Left lung (tissue), 4 donors: ENCODE measurements at regions not wholly inside any gene's neighbourhood (a gene's known extent, or its start where the extent isn't known, plus 50 kb on each side); places are given as distances from the start of the nearest gene placed in this dataset.

Experiments
- ATAC-seq: fragments of 200-7000 bp; cut with Tn5 transposase; one replicate; pipeline ENCODE4 v1.9.1; 2020; ENCODE audit warnings: moderate library complexity
- DNase-seq, 4 donors: peaks; one replicate each; pipeline ENCODE4 v3.0.0-alpha.2; 2013 to 2020
- H3K27ac ChIP-seq, 2 donors: fragments of 200-600 bp; sonication (generic) in 1 of 2; one replicate each; pipeline versions ENCODE4 v1.5.0 to v1.8.0; 2020 to 2021
- H3K27me3 ChIP-seq, 2 donors: fragments of 200-600 bp; sonication (generic) in 1 of 2; one replicate each; pipeline versions ENCODE4 v1.5.0 to v1.8.0; 2020 to 2021
- H3K36me3 ChIP-seq, 2 donors: fragments of 200-600 bp; sonication (generic) in 1 of 2; one replicate each; pipeline versions ENCODE4 v1.5.0 to v1.8.0; 2020 to 2021
- H3K4me1 ChIP-seq, 2 donors: fragments of 200-600 bp; one replicate each; pipeline ENCODE4 v1.8.0; 2021
- H3K4me3 ChIP-seq, 2 donors: fragments of 200-600 bp; sonication (generic) in 1 of 2; one replicate each; pipeline versions ENCODE4 v1.5.0 to v1.8.0; 2020 to 2021; ENCODE audit warnings: mild to moderate bottlenecking in 1 of 2
- H3K9me3 ChIP-seq, 2 donors: fragments of 200-600 bp; sonication (generic) in 1 of 2; one replicate each; pipeline versions ENCODE4 v1.5.0 to v1.8.0; 2020 to 2021
- CTCF ChIP-seq, 2 donors: fragments of 200-600 bp; sonication (generic) in 1 of 2; IDR thresholded peaks; one replicate each; pipeline versions ENCODE4 v1.5.0 to v1.8.0; 2021; ENCODE audit warnings: antibody characterized with exemption in 2 of 2
- intact Hi-C, 2 donors: fragments of 100-400 bp; cut with DNase I; formaldehyde crosslinking; loops; one replicate each; pipeline versions ENCODE4 v1.11.2 to v1.14.2; 2022
- donor health status: DM: no; HTN: yes; CAD: no.
- donor health status: DM: no; HTN: no; CAD: no.

GRCh38 chr14:96658611-96659010, 138.6 kb upstream of the VRK1 start:
- Histone ChIP-seq H3K27me3 (peaks cover 0 to 29% of the 10 kb centered on the region in 2 donors), H3K4me1 (no peaks in the 10 kb centered on the region), H3K9me3 (peaks cover 0 to 11% of the 10 kb centered on the region in 2 donors), H3K27ac (no peak overlapping the region), H3K4me3 (no peak overlapping the region), H3K36me3 (no peaks in the 10 kb centered on the region)
- no peak for TF ChIP-seq CTCF (IDR thresholded peaks at IDR 0.05)
- DNase-seq (no peak), ATAC-seq (no peak)
- intact Hi-C loops = no loop called here

GRCh38 chr14:96660123-96660522, 137.1 kb upstream of the VRK1 start:
- peaks cover 0 to 30% of the 10 kb centered on the region in 2 donors for H3K27me3 ChIP-seq
- H3K27ac ChIP-seq = no peak overlapping the region
- no peak overlapping the region for H3K4me3 ChIP-seq
- peaks cover 0 to 11% of the 10 kb centered on the region in 2 donors for H3K9me3 ChIP-seq
- H3K4me1 ChIP-seq = no peaks in the 10 kb centered on the region
- no peak for DNase-seq
- no peak for ATAC-seq
- no peaks in the 10 kb centered on the region for H3K36me3 ChIP-seq
- intact Hi-C loops = no loop called here
- TF ChIP-seq CTCF (IDR thresholded peaks at IDR 0.05) = no peak

- H3K4me1 ChIP-seq = no peaks in the 10 kb centered on the region
- H3K27ac ChIP-seq = no peak overlapping the region
- H3K9me3 ChIP-seq = peaks cover 0 to 11% of the 10 kb centered on the region in 2 donors
- TF ChIP-seq CTCF (IDR thresholded peaks at IDR 0.05) = no peak
- peaks cover 0 to 30% of the 10 kb centered on the region in 2 donors for H3K27me3 ChIP-seq
- no peaks in the 10 kb centered on the region for H3K36me3 ChIP-seq
- no peak for ATAC-seq
- intact Hi-C loops = no loop called here
- no peak for DNase-seq
- H3K4me3 ChIP-seq = no peak overlapping the region
Observed at GRCh38 chr14:96660667-96661066, 136.5 kb upstream of the VRK1 start.

GRCh38 chr14:96661244-96661969, 135.8 kb upstream of the VRK1 start:
- Histone ChIP-seq H3K36me3 (no peaks in the 10 kb centered on the region), H3K4me3 (no peak overlapping the region), H3K27ac (no peak overlapping the region), H3K27me3 (peaks cover 0 to 30% of the 10 kb centered on the region in 2 donors), H3K9me3 (peaks cover 0 to 6% of the 10 kb centered on the region in 2 donors), H3K4me1 (no peaks in the 10 kb centered on the region)
- DNase-seq (no peak), ATAC-seq (peak; percentile 86)
- intact Hi-C loops = no loop called here
- TF ChIP-seq CTCF (IDR thresholded peaks at IDR 0.05) = no peak

GRCh38 chr14:96662116-96662970, 134.8 kb upstream of the VRK1 start:
- no peaks in the 10 kb centered on the region for H3K9me3 ChIP-seq
- H3K27ac ChIP-seq = no peak overlapping the region
- peak in 1 of 4 donors; percentile 70 for DNase-seq
- intact Hi-C loops = no loop called here
- H3K27me3 ChIP-seq = peaks cover 0 to 30% of the 10 kb centered on the region in 2 donors
- no peaks in the 10 kb centered on the region for H3K4me1 ChIP-seq
- H3K4me3 ChIP-seq = no peak overlapping the region
- H3K36me3 ChIP-seq = no peaks in the 10 kb centered on the region
- peak; percentile 55 for ATAC-seq
- TF ChIP-seq CTCF (IDR thresholded peaks at IDR 0.05) = no peak
